ENCODE measurements at regions not wholly inside any gene's neighbourhood (a gene's known extent, or its start where the extent isn't known, plus 50 kb on each side); places are given as distances from the start of the nearest gene placed in this dataset.

DNA sequence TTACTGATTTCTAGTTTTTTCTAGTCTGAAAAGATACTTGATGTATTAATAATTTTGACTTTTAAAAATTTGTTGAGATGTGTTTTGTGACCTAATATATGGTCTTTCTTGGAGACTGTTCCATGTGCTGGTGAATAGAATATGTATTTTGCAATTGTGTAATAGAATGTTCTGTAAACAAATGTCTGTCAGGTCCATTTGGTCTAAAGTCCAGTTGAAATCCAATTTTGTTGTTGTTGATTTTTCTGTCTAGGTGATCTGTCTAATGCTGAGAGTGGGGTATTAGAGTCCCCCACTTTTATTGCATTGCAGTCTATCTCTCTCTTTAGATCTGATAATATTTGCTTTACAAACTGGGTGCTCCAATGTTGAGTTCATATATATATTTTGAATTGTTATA lies 175.8 kb downstream of the RPAP3 start:
- Histone ChIP-seq H3K27ac (no peak overlapping the region), H3K27me3 (no peaks in the 10 kb centered on the region), H3K9me3 (no peaks in the 10 kb centered on the region), H3K4me1 (no peaks in the 10 kb centered on the region), H3K4me3 (no peak overlapping the region), H3K36me3 (replicated peaks in 1 of 2; ENCODE audit: insufficient read depth in 1 of 2, low read depth in 2 of 2) (no peaks in the 10 kb centered on the region)
- no peak for TF ChIP-seq POLR2A (IDR thresholded peaks at IDR 0.05)
- no peak for TF ChIP-seq CTCF (IDR thresholded peaks at IDR 0.05)
- no peak for DNase-seq
- intact Hi-C loops (cut with DNase I) = no loop called here
- no peak for ATAC-seq

DNA sequence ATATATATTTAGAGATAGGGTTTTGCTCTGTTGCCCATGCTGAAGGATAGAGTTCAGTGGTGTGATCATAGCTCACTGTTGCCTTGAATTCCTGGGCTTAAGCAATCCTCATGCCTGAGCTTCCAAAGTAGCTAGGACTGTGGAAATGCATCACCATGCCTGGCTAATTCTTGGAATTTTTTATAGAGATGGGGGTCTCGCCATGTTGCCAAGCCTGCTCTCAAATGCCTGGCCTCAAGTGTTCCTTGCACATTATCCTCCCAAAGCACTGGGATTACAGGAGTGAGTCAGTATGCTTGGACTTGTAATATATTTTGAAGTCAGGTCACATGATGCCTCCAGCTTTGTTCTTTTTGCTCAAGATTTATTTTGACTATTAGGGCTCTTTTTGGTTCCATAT lies 178.0 kb downstream of the RPAP3 start:
- DNase-seq (no peak), ATAC-seq (no peak)
- 39 to 56% methylated on average over 1 of the region's 1 CpG for WGBS, 2 donors

DNA sequence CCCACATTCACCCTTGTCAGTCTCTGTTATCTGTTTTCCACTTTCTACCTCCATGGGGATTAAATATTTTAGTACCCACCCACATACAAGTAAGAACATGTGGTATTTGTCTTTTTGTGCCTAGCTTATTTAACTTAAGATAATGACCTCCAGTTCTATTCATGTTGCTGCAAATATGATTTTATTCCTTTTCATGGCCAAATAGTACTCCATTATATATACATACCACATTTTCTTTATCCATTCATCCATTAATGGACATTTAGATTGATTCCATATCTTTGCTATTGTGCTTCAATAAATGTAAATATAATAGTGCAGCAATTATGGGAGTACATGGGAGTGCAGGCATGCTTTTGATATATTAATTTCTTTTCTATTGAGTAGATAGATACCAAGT lies 185.8 kb downstream of the RPAP3 start:
- H3K27ac ChIP-seq = no peak overlapping the region
- intact Hi-C loops (cut with DNase I) = no loop called here
- ATAC-seq = no peak
- no peaks in the 10 kb centered on the region for H3K9me3 ChIP-seq
- H3K4me3 ChIP-seq = no peak overlapping the region
- H3K27me3 ChIP-seq = no peaks in the 10 kb centered on the region
- no peak for DNase-seq
- TF ChIP-seq POLR2A (IDR thresholded peaks at IDR 0.05) = no peak
- TF ChIP-seq CTCF (IDR thresholded peaks at IDR 0.05) = no peak
- no peaks in the 10 kb centered on the region for H3K4me1 ChIP-seq
- no peaks in the 10 kb centered on the region for H3K36me3 ChIP-seq (replicated peaks in 1 of 2; ENCODE audit: insufficient read depth in 1 of 2, low read depth in 2 of 2)

More for the DNA sequence above, 178.0 kb downstream of the RPAP3 start:
- intact Hi-C loops (cut with DNase I) = no loop called here
- H3K36me3 ChIP-seq (replicated peaks in 1 of 2; ENCODE audit: insufficient read depth in 1 of 2, low read depth in 2 of 2) = no peaks in the 10 kb centered on the region
- H3K4me3 ChIP-seq = no peak overlapping the region
- no peak overlapping the region for H3K27ac ChIP-seq
- H3K4me1 ChIP-seq = no peaks in the 10 kb centered on the region
- no peaks in the 10 kb centered on the region for H3K9me3 ChIP-seq
- TF ChIP-seq CTCF (IDR thresholded peaks at IDR 0.05) (no peak), POLR2A (IDR thresholded peaks at IDR 0.05) (no peak)
- no peaks in the 10 kb centered on the region for H3K27me3 ChIP-seq

DNA sequence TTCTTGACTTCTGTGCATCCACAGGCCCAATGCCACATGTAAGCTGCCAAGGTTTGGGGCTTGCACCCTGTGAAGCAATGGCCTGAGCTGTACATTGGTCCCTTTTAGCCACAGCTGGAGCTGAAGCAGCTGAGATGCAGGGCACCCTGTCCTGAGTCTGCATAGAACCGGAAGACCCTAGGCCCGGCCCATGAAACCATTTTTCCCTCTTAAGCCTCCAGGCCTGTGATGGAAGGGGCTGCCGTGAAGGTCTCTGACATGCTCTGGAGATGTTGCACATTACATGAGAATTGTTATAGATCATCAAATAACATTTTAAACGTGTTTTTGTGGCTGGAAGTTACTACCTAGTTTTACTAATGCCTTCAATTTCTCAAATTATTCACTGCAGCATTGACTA lies 188.7 kb downstream of the RPAP3 start:
- Histone ChIP-seq H3K27ac (no peak overlapping the region), H3K9me3 (peaks cover 0 to 7% (median 0%) of the 10 kb centered on the region in 3 donors), H3K4me3 (no peak overlapping the region), H3K36me3 (replicated peaks in 1 of 2; ENCODE audit: insufficient read depth in 1 of 2, low read depth in 2 of 2) (no peaks in the 10 kb centered on the region), H3K4me1 (no peaks in the 10 kb centered on the region), H3K27me3 (no peaks in the 10 kb centered on the region)
- 53 to 70% methylated on average over 3 to 4 of the region's 4 CpGs for WGBS, 2 donors
- intact Hi-C loops (cut with DNase I) = no loop called here
- no peak for DNase-seq
- TF ChIP-seq POLR2A (IDR thresholded peaks at IDR 0.05) (no peak), CTCF (IDR thresholded peaks at IDR 0.05) (no peak)
- no peak for ATAC-seq

DNA sequence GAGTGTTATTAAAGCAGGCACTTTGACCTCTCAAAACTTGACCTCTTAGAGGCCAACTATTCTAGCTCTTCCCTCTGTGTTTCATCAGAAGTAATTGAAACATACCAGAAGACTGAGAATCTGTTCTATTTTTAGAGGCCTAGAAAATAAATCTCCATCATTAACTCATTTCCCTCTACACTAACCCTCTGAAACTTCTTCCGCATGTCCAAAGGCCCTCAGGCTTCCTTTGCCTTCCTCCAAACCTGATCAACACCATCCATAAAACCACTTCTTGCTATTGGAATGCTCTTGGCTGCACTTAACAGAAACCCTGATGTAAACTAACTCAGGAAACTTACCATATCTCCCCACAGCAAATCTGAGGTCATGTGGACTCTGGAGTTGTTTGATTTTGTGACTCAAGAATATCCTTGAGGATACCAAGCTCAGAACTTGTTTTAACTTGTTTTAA lies 196.4 kb downstream of the RPAP3 start:
- intact Hi-C loops (cut with DNase I) = no loop called here
- no peak for DNase-seq
- no peaks in the 10 kb centered on the region for H3K27me3 ChIP-seq

More for the DNA sequence above, 196.4 kb downstream of the RPAP3 start:
- Histone ChIP-seq H3K9me3 (peaks cover 0 to 7% (median 0%) of the 10 kb centered on the region in 3 donors), H3K4me1 (no peaks in the 10 kb centered on the region), H3K36me3 (replicated peaks in 1 of 2; ENCODE audit: insufficient read depth in 1 of 2, low read depth in 2 of 2) (no peaks in the 10 kb centered on the region), H3K4me3 (no peak overlapping the region), H3K27ac (no peak overlapping the region)
- TF ChIP-seq POLR2A (IDR thresholded peaks at IDR 0.05) (no peak), CTCF (IDR thresholded peaks at IDR 0.05) (no peak)
- WGBS, 2 donors = 77 to 94% methylated on average over 1 of the region's 1 CpG
- ATAC-seq = no peak
